ENCODE measurements at regions not wholly inside any gene's neighbourhood (a gene's known extent, or its start where the extent isn't known, plus 50 kb on each side); places are given as distances from the start of the nearest gene placed in this dataset.

GRCh38 chrX:56366901-56367300 lies 134.7 kb downstream of the KLF8 start:
- TF ChIP-seq, protein P1, sequence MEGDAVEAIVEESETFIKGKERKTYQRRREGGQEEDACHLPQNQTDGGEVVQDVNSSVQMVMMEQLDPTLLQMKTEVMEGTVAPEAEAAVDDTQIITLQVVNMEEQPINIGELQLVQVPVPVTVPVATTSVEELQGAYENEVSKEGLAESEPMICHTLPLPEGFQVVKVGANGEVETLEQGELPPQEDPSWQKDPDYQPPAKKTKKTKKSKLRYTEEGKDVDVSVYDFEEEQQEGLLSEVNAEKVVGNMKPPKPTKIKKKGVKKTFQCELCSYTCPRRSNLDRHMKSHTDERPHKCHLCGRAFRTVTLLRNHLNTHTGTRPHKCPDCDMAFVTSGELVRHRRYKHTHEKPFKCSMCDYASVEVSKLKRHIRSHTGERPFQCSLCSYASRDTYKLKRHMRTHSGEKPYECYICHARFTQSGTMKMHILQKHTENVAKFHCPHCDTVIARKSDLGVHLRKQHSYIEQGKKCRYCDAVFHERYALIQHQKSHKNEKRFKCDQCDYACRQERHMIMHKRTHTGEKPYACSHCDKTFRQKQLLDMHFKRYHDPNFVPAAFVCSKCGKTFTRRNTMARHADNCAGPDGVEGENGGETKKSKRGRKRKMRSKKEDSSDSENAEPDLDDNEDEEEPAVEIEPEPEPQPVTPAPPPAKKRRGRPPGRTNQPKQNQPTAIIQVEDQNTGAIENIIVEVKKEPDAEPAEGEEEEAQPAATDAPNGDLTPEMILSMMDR (IDR thresholded peaks at IDR 0.05): no peak
- TF ChIP-seq POLR2A (IDR thresholded peaks at IDR 0.05; ENCODE audit: low read depth) (no peak), EP300 (IDR thresholded peaks at IDR 0.05) (no peak)
